Smooth muscle cell (in vitro differentiated cells): ENCODE measurements at regions not wholly inside any gene's neighbourhood (a gene's known extent, or its start where the extent isn't known, plus 50 kb on each side); places are given as distances from the start of the nearest gene placed in this dataset.

Source experiments
- DNase-seq: peaks from one replicate; lab custom pipeline; 2025; ENCODE audit not compliant: unreplicated experiment; lab: John Stamatoyannopoulos, UW
- H2AFZ ChIP-seq: fragments of 200-600 bp; sonication (generic); 2 replicates; pipeline ENCODE4 v1.6.0; 2016; ENCODE audit warnings: antibody characterized with exemption, low read depth, mild to moderate bottlenecking
- H3F3A ChIP-seq: fragments of 200-600 bp; sonication (generic); 2 replicates; pipeline ENCODE4 v1.6.0; 2017; ENCODE audit warnings: antibody characterized with exemption, low read depth
- H3K27ac ChIP-seq: fragments of 200-600 bp; sonication (generic); 2 replicates; pipeline ENCODE4 v1.5.1; 2016; ENCODE audit warnings: low read depth, mild to moderate bottlenecking
- H3K27me3 ChIP-seq: fragments of 200-600 bp; sonication (generic); 2 replicates; pipeline ENCODE4 v1.6.1; 2016; ENCODE audit warnings: low read depth, mild to moderate bottlenecking
- H3K36me3 ChIP-seq: fragments of 200-600 bp; sonication (generic); 2 replicates; pipeline ENCODE4 v1.5.1; 2016; ENCODE audit warnings: low read depth
- H3K4me1 ChIP-seq: fragments of 200-600 bp; sonication (generic); 2 replicates; pipeline ENCODE4 v1.5.1; 2016; ENCODE audit warnings: low read depth
- H3K4me2 ChIP-seq: fragments of 200-600 bp; sonication (generic); 2 replicates; pipeline ENCODE4 v1.6.0; 2016; ENCODE audit warnings: mild to moderate bottlenecking
- H3K4me3 ChIP-seq: fragments of 200-600 bp; sonication (generic); 2 replicates; pipeline ENCODE4 v1.5.1; 2016; ENCODE audit warnings: mild to moderate bottlenecking
- H3K79me2 ChIP-seq: fragments of 200-600 bp; sonication (generic); 2 replicates; pipeline ENCODE4 v1.6.0; 2016; ENCODE audit warnings: low read depth, mild to moderate bottlenecking
- H3K9ac ChIP-seq: fragments of 200-600 bp; sonication (generic); 2 replicates; pipeline ENCODE4 v1.6.0; 2016; ENCODE audit warnings: low read depth
- H3K9me3 ChIP-seq: fragments of 200-600 bp; sonication (generic); replicated peaks from 2 replicates; pipeline ENCODE4 v1.5.1; 2016; ENCODE audit warnings: low read depth
- H4K20me1 ChIP-seq: fragments of 200-600 bp; sonication (generic); 2 replicates; pipeline ENCODE4 v1.6.0; 2016; ENCODE audit warnings: low read depth
- CTCF ChIP-seq: fragments of 200-600 bp; sonication (generic); IDR thresholded peaks from 2 replicates; pipeline ENCODE4 v1.5.1; 2017; ENCODE audit warnings: borderline replicate concordance, mild to moderate bottlenecking, antibody characterized with exemption; ENCODE audit not compliant: insufficient read depth, poor library complexity, severe bottlenecking
- WGBS: methylation state at CpG from one replicate; pipeline ENCODE4 v1.1.7; 2016; ENCODE audit warnings: low lambda C conversion rate; 5-methylcytosine and 5-hydroxymethylcytosine counted together

GRCh38 chrX:145881175-145881995 is 63.8 kb downstream of the SLITRK2 start:
- 44% methylated on average over 14 of the region's 14 CpGs for WGBS
- Histone ChIP-seq H3K4me2 (no peak overlapping the region), H2AFZ (no peak overlapping the region), H3K36me3 (no peaks in the 10 kb centered on the region), H3F3A (no peaks in the 10 kb centered on the region), H3K9me3 (no peaks in the 10 kb centered on the region), H3K4me3 (no peak overlapping the region), H3K27me3 (no peaks in the 10 kb centered on the region), H3K27ac (no peak overlapping the region), H3K79me2 (no peaks in the 10 kb centered on the region), H4K20me1 (no peaks in the 10 kb centered on the region), H3K4me1 (no peaks in the 10 kb centered on the region), H3K9ac (no peak overlapping the region)
- DNase-seq: no peak
- no peak for TF ChIP-seq CTCF

GRCh38 chrX:145886469-145886868 is 68.8 kb downstream of the SLITRK2 start:
- Histone ChIP-seq H3K9me3 (no peaks in the 10 kb centered on the region), H4K20me1 (no peaks in the 10 kb centered on the region), H3F3A (no peaks in the 10 kb centered on the region), H3K27ac (no peak overlapping the region), H3K36me3 (no peaks in the 10 kb centered on the region), H3K9ac (no peak overlapping the region), H3K4me2 (no peak overlapping the region), H3K4me1 (no peaks in the 10 kb centered on the region), H3K27me3 (no peaks in the 10 kb centered on the region), H2AFZ (no peak overlapping the region), H3K4me3 (no peak overlapping the region), H3K79me2 (no peaks in the 10 kb centered on the region)
- DNase-seq: no peak
- WGBS: 63% methylated on average over 1 of the region's 1 CpG
- no peak for TF ChIP-seq CTCF

DNA sequence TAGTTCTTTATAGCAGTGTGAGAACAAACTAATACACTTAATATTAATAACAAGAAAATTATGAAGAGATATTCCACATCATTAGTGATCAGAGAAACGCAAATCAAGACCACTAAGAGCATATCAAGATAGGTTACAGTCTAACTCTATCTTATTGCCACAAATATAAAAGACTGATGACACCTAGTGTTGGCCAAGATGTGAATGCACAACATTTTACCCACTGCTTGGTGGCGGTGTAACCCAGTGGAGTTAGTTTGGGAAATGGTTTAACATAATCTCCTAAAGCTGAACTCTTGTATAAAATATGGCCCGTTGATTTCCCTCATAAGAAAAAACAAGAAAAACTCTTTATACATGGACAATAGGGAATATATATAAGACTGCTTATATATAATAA is 92.4 kb downstream of the SLITRK2 start:
- no peaks in the 10 kb centered on the region for H3K9me3 ChIP-seq
- H3K4me3 ChIP-seq: no peak overlapping the region
- no peaks in the 10 kb centered on the region for H3K79me2 ChIP-seq
- no peaks in the 10 kb centered on the region for H3K4me1 ChIP-seq
- no peak overlapping the region for H3K27ac ChIP-seq
- no peaks in the 10 kb centered on the region for H4K20me1 ChIP-seq
- H3K36me3 ChIP-seq: no peaks in the 10 kb centered on the region
- 65% methylated on average over 3 of the region's 3 CpGs for WGBS
- no peak overlapping the region for H3K4me2 ChIP-seq
- no peaks in the 10 kb centered on the region for H3K27me3 ChIP-seq
- DNase-seq: no peak
- no peaks in the 10 kb centered on the region for H3F3A ChIP-seq
- no peak for TF ChIP-seq CTCF
- H2AFZ ChIP-seq: no peak overlapping the region
- H3K9ac ChIP-seq: no peak overlapping the region

- Histone ChIP-seq H3K9me3 (no peaks in the 10 kb centered on the region), H3K27ac (no peak overlapping the region), H3K4me2 (no peak overlapping the region), H4K20me1 (no peaks in the 10 kb centered on the region), H3K36me3 (no peaks in the 10 kb centered on the region), H3K4me3 (no peak overlapping the region), H3K27me3 (no peaks in the 10 kb centered on the region), H3K4me1 (no peaks in the 10 kb centered on the region), H3K9ac (no peak overlapping the region), H2AFZ (no peak overlapping the region), H3F3A (no peaks in the 10 kb centered on the region), H3K79me2 (no peaks in the 10 kb centered on the region)
- no peak for DNase-seq
- no peak for TF ChIP-seq CTCF
These were observed 101.8 kb downstream of the SLITRK2 start for GRCh38 chrX:145919400-145919799.
